GM21367 (cell line): ENCODE measurements at regions not wholly inside any gene's neighbourhood (a gene's known extent, or its start where the extent isn't known, plus 50 kb on each side); places are given as distances from the start of the nearest gene placed in this dataset.

Experiments used
- ATAC-seq: cut with Tn5 transposase; IDR thresholded peaks from one replicate; pipeline ENCODE4 v1.9.1; 2021; ENCODE audit not compliant: unreplicated experiment

- no peak for ATAC-seq
Measured at GRCh38 chr11:115564851-115565250, 60.6 kb upstream of the CADM1 start.

GRCh38 chr11:115561116-115561515, 56.9 kb upstream of the CADM1 start:
- no peak for ATAC-seq

GRCh38 chr11:115558635-115559034, 54.4 kb upstream of the CADM1 start:
- ATAC-seq: no peak

- no peak for ATAC-seq
Measured at GRCh38 chr11:115557681-115558080, 53.5 kb upstream of the CADM1 start.

GRCh38 chr11:115556984-115557383, 52.8 kb upstream of the CADM1 start:
- ATAC-seq: no peak

- no peak for ATAC-seq
Measured at GRCh38 chr11:115555336-115556090, 51.3 kb upstream of the CADM1 start.
